HG03060 (cell line): ENCODE measurements at regions not wholly inside any gene's neighbourhood (a gene's known extent, or its start where the extent isn't known, plus 50 kb on each side); places are given as distances from the start of the nearest gene placed in this dataset.

Experiments
- ATAC-seq: cut with Tn5 transposase; IDR thresholded peaks from one replicate; pipeline ENCODE4 v1.9.1; 2021; ENCODE audit warnings: low read depth, moderate number of reproducible peaks; ENCODE audit not compliant: unreplicated experiment

DNA sequence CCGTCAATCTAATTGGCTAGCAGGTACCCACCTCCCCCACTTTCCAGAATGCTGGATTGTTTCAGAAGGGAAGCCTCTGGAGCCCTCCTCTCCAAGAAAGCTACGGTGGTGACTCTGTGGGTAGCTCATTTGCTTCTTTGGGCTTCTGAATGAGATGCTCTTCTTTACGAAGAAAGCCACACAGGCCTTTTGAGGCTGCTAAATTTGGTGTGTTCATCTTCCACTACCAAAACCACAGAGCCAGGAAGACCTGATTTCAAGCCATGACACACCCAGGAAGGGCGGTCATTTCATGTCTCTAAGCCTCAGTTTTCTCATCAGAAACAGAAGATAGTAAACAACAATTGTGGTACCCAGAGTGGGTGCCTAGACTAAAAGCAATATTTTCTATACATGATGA is 901.2 kb downstream of the KCNMA1 start:
- ATAC-seq: no peak

DNA sequence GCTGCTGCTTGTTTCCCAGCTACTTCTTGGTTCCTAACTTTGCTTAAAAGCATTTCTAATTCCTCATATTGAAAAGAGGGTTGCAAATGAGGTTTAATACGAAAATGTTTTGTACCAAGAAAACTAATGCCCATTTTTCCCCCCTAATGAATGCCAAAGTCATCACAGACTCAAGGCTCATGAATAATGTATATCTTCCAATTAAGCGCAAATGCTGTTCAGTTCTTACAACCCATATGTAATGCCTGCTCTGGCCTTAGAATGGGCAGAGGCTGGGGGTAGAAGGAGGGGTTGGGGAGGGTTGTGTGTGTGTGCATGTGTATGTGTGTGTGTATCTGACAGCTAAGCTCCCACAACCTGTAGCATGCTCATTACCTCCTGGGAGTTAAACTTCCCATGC is 901.7 kb downstream of the KCNMA1 start:
- no peak for ATAC-seq

DNA sequence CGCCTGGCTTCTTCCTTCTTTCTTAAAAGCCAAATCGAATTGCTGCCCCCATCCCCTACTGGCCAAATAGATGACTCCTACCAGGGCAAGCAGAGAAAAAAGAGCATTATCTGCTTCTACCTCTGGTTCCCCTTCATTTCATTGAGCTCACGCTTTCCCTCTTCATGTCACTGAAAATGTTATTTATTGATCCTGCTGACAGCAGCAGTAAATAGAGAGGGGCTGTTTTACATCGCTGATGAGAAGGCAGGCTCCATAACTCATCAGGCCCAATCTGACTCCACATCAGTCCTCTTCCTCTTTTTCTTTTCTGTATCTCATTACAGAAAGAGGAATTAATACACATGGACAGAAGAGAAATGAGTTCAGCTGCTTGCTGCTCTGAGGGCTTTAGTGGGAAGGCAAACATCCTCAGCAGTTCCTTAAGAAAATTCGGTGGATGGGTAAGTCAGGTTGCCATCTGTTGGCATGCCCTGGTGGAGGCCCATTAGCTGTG is 904.1 kb downstream of the KCNMA1 start:
- ATAC-seq: no peak

DNA sequence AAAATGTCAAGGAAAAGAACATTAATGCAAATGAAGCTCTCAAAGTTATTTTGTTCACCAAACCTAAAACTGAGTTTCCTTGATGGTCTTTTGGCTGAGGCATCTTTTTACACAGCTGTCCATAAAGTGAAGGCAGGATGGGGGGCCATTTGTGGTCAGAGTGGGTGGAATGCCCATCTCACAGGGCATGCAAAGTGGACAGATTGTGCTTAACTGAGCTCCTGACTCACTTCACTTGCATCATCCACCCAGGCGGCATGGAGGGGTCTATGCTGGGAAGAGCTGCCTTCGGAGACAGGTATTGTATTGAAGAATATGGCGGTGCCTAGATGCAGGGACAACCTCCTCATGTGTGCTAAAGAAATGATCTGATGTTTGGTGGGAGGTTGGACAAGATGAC is 905.3 kb downstream of the KCNMA1 start:
- no peak for ATAC-seq

DNA sequence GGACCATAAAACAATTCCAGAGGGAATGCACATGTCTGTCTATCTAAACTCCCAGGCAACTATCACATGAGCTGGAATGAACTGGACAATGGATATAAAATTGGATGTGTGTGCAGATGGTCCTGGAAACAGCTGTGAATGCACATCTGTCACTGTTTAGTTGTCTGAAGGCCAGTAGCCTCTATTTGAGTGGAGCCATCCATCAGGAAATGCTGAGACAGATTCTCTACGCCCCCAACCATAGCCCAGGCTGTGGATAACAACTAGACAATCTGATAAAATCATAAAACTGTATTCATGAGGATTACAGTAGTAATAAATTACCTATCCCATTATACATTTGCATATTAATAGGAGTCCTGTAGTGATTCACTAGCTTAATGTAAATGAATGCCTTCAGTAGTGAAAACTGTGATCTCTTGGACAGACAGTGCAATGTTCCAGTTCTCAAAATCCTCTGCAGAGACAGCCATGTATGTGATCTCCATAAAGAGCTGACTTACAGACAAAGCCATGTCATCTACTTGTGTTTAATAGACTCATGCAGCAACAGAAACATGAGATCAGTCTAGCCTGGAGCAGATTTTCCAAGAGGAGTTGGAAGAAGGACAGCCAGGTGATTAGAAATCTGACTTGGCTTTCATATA is 907.6 kb downstream of the KCNMA1 start:
- ATAC-seq: no peak

DNA sequence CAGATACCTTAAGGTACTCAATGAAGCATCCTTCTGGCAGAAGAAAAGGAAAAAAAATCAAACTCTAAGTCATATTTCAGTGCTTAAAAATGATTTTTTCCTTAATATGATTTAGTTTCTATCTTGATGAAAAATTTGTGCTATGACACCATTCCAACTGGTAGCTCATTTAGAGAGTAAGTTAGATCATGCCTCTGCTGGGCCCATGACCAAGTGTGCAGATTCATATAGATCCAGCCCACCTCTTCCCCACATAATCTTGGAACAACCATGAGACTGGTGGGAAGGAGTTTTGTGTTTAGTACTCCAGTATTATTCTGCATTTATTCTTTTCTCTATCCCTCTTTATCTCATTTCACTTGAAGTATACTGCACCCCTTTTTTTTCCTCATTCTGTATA is 908.3 kb downstream of the KCNMA1 start:
- ATAC-seq: no peak

DNA sequence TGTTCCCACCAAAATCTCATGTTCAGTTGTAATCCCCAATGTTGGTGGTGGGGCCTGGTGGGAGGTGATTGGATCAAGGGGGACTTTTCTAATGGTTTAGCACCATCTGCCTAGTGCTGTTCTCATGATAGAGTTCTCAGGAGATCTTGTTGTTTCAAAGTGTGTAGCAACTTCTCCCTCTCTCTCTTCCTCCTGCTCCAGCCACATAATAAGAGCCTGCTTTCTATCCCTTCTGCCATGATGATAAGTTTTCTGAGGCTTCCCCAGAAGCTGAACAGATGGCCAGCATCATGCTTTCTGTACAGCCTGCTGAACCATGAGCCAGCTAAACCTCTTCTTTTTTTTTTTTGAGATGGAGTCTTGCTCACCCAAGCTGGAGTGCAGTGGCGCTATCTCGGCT is 910.6 kb downstream of the KCNMA1 start:
- ATAC-seq: no peak

DNA sequence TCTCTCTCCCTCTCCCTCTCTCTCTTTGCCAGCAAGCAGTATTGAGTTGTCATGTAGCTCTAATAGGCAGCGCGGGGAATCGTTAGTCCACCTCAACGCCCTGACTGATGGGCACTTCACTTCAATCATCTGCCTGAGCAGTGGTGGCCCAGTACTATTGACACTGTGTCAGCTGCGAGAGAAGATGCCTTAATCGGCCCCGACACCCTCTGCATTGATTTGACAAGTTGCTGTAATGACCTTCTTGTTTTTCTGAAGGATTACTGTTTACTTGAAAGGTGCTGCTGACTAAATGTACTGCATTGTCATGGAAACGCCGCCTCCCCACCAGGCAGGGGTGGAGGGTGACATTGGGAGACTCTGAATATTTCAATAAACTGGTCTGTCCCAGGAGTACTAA is 913.8 kb downstream of the KCNMA1 start:
- ATAC-seq: no peak

DNA sequence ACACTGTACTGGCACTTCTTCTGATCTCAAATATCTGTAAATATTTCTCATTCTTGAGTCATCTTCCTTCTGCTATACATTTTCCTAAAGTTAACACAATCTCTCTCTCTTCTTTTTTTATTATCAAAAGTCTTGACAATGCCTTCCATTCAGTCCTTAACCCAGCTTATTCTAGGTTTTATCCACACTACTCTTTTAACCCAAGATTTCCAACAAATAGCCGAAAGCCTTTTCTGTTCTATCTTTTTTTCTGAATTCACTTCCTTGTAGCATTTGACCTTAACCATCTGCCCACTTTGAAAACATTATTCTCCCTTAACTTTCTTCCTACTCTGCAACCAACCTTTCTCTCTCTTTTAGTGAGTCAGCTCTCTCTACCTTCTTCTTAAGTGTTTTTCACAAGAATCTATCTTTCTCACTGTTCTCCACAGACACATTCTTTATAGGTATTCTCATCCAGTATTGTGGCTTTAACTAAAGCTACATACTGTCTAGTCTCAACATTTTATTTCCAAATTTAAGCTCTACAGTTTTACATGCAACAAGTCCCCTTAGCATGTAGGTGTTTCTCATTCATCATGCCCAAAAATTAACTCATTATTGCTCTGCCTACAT is 915.6 kb downstream of the KCNMA1 start:
- no peak for ATAC-seq

DNA sequence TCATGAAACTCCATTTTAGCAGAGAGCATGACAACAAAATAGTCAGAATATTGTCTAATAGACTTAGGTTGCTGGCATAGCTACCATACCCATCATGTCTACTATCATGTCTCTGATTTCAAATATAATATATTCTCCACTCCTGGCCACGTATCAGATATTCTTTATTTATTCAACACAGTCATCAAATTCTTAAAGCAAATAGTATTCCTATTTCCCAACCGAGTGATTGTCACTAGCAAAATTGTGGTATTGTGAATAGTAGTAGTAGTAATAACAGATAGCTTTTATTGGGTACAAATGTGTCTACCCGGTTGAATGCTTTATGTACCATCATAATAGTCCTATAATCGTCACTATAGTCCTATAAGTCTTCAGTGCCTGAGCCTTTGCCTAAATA is 918.6 kb downstream of the KCNMA1 start:
- ATAC-seq: no peak

DNA sequence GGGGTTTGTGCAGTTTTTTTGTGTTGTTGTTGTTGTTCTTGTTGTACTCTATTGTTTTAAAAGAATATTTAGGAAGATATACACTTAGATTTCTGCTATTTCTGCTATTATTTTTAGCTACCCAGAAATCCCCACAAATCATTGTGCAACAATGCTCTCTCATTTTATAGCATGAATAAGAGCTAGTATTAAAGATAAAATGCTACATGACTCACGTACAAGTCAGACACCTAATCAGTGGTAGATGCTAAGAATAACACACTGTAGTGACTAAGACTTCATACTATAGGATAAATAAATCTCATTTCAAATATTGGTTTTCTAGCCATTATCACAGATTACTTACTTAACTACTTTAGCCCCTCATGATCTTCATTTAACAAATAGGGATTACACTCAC is 920.5 kb downstream of the KCNMA1 start:
- ATAC-seq: no peak

DNA sequence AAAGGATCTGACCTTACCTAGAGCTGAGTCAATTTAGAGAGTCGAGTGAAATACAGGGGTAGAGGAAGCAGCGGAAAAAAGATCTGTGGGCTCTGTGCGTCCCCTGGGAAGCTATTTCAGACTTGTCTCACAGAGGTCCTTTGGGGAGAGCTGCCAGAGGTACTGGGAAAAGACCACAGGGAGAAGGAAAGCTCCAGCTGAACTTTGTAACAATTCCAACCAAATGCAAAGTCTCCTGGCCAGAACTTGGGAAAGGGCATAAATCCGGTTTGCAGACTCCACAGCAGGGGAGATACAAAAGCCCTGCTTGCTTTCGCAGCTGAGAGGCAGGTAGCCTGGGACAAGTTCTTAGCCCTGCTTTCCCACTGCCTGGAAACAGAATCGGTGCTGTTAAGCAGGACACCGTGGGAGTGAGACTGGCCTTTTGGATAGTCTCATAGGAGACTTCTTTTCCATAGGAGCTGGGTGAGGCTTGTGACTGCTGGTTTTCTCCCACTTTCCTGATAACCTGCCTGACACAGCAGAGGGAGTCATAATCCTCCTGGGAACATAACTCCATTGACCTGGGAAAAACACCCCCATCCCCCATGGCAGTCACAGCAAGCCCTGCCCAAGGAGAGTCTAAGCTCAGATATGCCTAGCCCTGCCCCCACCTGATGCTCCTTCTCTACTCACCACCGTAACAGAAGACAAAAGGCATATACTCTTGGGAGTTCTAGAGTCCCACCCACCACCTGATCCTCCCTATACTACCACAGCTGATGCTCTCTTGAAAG is 926.2 kb downstream of the KCNMA1 start:
- no peak for ATAC-seq

DNA sequence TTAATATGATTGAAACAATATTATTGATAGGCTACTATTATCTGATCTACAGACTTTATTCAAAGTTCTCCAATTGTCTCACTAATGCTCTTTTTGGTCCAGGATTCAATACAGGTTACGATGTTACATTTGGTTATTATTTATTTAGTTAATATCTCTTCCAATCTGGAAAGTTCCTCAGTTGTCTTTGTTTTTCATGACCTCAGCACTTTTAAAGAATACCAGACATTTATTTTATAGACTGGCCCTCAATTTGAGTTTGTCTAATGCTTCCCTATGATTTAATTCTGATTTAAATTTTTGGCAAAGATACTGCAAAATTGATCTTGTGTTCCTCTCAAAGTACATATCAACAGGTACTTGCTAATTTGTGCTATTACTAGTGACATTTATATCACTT is 937.4 kb downstream of the KCNMA1 start:
- ATAC-seq: no peak

DNA sequence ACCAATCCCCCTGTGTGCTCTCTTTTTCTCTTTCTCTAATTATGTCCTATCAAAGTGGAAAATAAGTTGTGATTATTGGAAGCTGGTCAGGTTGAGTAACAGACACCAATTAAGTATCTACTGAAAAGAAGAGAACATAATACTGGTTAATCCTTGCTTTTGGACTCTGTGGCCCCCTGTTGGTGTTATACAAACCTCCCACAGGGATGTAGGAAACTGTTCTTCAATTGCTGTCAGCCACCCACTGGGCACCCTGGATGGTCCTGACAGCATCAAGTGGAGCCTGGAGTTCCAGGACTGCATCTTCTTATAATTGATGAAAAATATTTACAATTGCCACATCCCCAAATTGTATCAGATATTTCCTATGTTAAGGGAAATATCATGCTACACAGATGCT is 939.7 kb downstream of the KCNMA1 start:
- ATAC-seq: no peak

DNA sequence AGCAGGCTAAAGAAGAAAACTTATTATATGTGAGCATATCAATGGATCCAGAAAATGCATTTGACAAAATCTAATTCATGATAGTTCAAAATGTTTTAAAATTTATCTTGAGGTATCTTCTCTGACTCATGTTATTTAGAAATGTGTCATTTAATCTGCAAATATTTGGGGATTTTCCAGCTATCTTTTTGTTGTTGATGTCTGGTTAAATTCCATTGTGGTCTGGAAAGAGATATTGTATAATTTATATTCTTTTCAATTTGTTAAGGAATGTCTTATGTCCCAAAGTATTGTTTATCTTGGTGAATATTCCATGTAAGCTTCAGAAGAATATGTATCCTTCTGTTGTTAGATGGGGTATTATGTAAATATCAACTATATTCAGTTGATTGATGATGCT is 942.5 kb downstream of the KCNMA1 start:
- ATAC-seq: no peak

DNA sequence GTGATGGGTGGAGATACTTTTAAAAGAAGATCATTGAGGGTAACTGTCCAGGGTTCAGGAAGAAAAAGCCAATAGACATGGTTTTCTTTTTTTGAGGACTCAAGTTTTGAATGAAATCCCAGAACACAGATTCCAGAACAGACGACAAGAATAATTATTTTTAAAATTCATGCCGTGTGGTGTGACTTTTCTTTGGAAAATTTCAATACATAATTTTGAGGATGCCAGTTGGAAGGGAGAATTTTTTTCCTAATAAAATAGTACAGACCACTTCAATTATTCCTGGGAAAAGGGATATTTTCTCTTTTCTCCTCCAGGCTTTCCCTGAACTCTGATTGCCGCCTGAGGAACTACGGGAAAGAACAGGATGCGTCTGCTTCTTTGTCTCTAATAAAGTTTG is 951.4 kb downstream of the KCNMA1 start:
- ATAC-seq: no peak

DNA sequence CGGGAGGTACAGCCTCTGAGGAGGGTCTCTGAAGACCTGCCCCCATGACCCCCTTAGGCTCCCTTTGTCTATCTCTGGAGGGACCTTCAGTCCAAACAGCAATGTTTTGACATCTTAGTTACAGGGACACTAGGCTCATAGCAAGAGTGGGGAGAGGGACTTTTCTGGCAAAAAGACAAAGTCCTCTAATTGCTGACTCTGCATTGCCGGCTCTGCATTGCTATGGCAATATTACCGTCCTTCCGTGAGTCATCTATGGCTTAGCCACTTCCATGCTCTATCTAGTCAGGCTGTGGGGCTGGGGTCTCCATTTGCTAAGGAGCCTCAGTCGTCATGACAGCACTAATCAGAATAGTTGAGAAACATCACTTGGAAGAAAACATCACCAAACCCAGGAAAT is 952.6 kb downstream of the KCNMA1 start:
- ATAC-seq: no peak

DNA sequence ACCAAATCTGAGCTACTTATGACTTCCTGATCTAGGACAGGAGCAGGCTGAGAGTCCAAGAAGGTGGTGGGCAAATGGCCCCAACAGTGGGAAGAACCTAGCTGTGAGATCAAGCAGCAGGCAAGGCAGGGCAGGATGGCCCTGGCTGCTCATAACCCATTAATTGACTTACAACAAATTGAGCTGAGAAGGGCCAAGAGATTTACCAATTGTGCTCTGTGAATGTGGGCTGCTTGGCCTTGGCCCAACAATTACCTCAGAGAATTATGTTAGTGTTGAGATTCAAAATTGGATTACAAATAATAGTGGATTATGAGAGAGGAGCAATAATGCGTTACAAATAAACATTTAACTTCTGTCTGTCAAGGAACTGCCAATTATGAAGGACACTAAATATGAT is 956.5 kb downstream of the KCNMA1 start:
- ATAC-seq: no peak

DNA sequence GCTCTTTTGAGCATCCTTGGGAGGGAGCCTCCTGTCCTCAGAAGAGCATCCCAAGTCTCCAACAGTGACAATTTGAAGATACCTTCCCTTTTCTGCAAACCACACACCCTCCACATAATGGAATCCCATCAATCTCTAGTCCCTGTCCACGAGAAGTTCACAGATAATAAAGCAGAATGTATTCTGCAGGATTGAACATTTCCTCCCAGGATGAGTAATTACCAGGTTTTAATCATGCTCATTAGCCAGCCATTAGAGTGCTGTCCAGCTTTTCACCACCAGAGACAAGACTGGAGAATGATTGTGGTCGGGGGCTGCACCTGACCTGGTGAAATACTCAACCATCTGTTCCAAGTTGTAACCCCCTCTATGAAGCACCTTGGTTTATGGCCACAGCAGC is 958.6 kb downstream of the KCNMA1 start:
- no peak for ATAC-seq

DNA sequence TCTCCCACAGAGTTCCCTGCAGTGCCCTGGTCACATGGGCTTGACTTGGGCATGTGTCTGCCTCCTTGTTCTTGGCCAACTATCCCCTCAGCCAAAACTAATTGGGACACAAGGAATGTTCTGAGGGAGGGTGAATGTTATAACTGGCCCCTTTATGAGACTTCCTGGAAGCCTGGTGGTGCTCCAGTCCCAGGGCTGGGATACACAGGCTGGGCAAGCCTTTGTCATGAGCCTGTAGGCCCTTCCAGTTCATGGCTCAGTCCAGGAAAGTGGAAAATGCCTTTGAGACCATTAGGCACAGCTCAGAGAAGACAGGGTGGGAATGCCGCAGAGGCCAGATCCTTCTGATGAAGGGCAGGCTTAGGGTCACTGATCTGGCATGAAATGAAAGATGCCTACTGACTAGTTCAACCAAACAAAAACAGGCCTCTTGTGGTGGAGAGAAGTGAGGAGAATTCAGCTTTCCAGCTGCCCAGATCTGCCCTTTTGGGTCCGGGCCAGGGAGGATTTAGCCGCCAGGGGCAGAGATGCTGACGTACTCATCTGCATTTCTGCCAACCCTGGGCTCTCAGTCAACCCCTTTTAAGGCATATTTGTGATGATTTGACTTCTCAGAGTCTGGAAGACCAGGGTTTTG is 961.5 kb downstream of the KCNMA1 start:
- no peak for ATAC-seq

DNA sequence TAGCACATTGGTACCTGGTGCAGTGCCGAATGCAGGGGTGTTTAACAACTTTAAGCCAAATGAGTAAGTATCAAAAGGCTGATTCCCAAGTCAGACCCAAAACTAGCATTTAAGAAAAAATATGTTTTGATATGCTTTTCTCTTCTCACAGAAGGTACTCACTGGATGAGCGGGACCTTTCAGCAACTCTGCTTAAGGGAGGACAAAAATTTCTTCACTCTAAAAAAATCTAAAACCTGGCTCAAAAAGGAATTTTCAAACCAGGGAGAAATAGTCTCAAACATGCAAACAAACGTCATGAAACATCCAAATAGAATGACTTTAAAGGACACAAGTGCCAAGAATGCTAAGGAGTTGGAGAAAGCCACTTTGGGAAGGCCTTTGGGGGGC is 962.1 kb downstream of the KCNMA1 start:
- ATAC-seq: no peak
